ENCODE measurements at regions not wholly inside any gene's neighbourhood (a gene's known extent, or its start where the extent isn't known, plus 50 kb on each side); places are given as distances from the start of the nearest gene placed in this dataset.

- TF ChIP-seq SPI1 (IDR thresholded peaks at IDR 0.05; ENCODE audit: borderline replicate concordance, low read depth) (no peak), POLR2AphosphoS5 (IDR thresholded peaks at IDR 0.05; ENCODE audit: low read depth) (no peak), CTCF (IDR thresholded peaks at IDR 0.05; ENCODE audit: insufficient read depth, low read length) (no peak)
These were observed 58.5 kb upstream of the RMST start for GRCh38 chr12:97404093-97404492.
